NCI-H2227 (cell line): ENCODE measurements at regions not wholly inside any gene's neighbourhood (a gene's known extent, or its start where the extent isn't known, plus 50 kb on each side); places are given as distances from the start of the nearest gene placed in this dataset.
"Not testable (repeated sequence)": the region's sequence is repeated elsewhere in the genome, so short reads cannot be mapped to it uniquely, and the experiment has no call there.

Experiments
- DNase-seq: peaks from one replicate; lab custom pipeline; 2025; ENCODE audit not compliant: unreplicated experiment; lab: John Stamatoyannopoulos, UW

GRCh38 chr7:149606826-149607225 lies 109.2 kb upstream of the ZNF746 start:
- DNase-seq = no peak

GRCh38 chr7:149605696-149606095 lies 108.1 kb upstream of the ZNF746 start:
- no peak for DNase-seq

GRCh38 chr7:149604521-149604920 lies 106.9 kb upstream of the ZNF746 start:
- no peak for DNase-seq

- not testable (repeated sequence) for DNase-seq
Measured at GRCh38 chr7:149600669-149601330, 103.2 kb upstream of the ZNF746 start.

- no peak for DNase-seq
Measured at GRCh38 chr7:149599636-149600206, 102.1 kb upstream of the ZNF746 start.

GRCh38 chr7:149598721-149599308 lies 101.2 kb upstream of the ZNF746 start:
- peak; percentile 6 for DNase-seq

GRCh38 chr7:149597789-149598188 lies 100.2 kb upstream of the ZNF746 start:
- DNase-seq = not testable (repeated sequence)

GRCh38 chr7:149595541-149595940 lies 97.9 kb upstream of the ZNF746 start:
- no peak for DNase-seq

- no peak for DNase-seq
Measured at GRCh38 chr7:149595078-149595477, 97.5 kb upstream of the ZNF746 start.

- DNase-seq = no peak
Measured at GRCh38 chr7:149588930-149589329, 91.3 kb upstream of the ZNF746 start.

GRCh38 chr7:149586646-149587645 lies 89.3 kb upstream of the ZNF746 start:
- DNase-seq = no peak

- DNase-seq = no peak
Measured at GRCh38 chr7:149584530-149584929, 86.9 kb upstream of the ZNF746 start.

GRCh38 chr7:149584009-149584408 lies 86.4 kb upstream of the ZNF746 start:
- DNase-seq = no peak

- DNase-seq = no peak
Measured at GRCh38 chr7:149580328-149580727, 82.7 kb upstream of the ZNF746 start.

- not testable (repeated sequence) for DNase-seq
Measured at GRCh38 chr7:149579365-149579764, 81.8 kb upstream of the ZNF746 start.

- DNase-seq = not testable (repeated sequence)
Measured at GRCh38 chr7:149574428-149574827, 76.8 kb upstream of the ZNF746 start.

GRCh38 chr7:149573519-149573918 lies 75.9 kb upstream of the ZNF746 start:
- DNase-seq = no peak

GRCh38 chr7:149572920-149573319 lies 75.3 kb upstream of the ZNF746 start:
- DNase-seq = not testable (repeated sequence)

GRCh38 chr7:149570784-149571183 lies 73.2 kb upstream of the ZNF746 start:
- DNase-seq = no peak

GRCh38 chr7:149569726-149570422 lies 72.3 kb upstream of the ZNF746 start:
- no peak for DNase-seq
